ENCODE measurements at regions not wholly inside any gene's neighbourhood (a gene's known extent, or its start where the extent isn't known, plus 50 kb on each side); places are given as distances from the start of the nearest gene placed in this dataset.

DNA sequence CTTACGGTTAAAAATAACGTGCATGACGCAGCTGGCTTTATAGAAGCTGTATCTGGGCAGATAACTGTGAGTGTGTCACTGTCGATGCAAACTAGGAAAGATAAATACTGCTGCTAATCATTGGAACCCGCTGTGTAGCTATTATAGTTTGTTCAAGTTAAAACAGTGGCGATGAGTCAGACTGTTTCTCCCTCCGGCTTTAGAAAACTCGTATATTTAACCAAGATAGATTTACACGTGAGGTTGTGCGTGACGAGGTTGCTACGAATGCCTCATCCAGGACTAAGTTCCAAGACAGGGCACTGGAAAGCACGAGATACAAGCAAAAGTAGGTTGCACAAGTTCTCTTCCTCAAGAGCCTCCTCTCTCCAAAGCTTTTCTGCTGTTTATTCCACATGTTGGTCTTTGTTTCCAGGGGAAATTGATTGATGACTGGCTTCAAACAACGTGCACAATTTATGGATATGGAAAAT lies 270.7 kb downstream of the FBXW7 start (continued):
- TF ChIP-seq ZNF692 (tag by site-specific recombination; IDR thresholded peaks at IDR 0.05) = 0 out of 2 replicates have a peak, but pooled peaks have one; percentile 33
- peak; percentile 73; the same call in 1 of the 2 replicates for TF ChIP-seq ZFP3 (tag by site-specific recombination; IDR thresholded peaks at IDR 0.05; ENCODE audit: low read depth)
- peak; percentile 44; the same call in 1 of the 2 replicates for TF ChIP-seq ZNF2 (tag by site-specific recombination; IDR thresholded peaks at IDR 0.05)
- TF ChIP-seq ZNF18 (tag by site-specific recombination; IDR thresholded peaks at IDR 0.05) = no peak
- no peak for TF ChIP-seq ZFP41 (tag by site-specific recombination; IDR thresholded peaks at IDR 0.05; ENCODE audit: borderline replicate concordance)
- no peak for TF ChIP-seq ZNF157 (tag by site-specific recombination; IDR thresholded peaks at IDR 0.05)
- TF ChIP-seq WT1 (tag by site-specific recombination; IDR thresholded peaks at IDR 0.05) = peak; percentile 49
- no peak for TF ChIP-seq ZNF23 (tag by site-specific recombination; IDR thresholded peaks at IDR 0.05; ENCODE audit: borderline replicate concordance)
- peak; percentile 42; the same call in 1 of the 2 replicates for TF ChIP-seq ZNF394 (tag by site-specific recombination; IDR thresholded peaks at IDR 0.05; ENCODE audit: borderline replicate concordance)
- TF ChIP-seq ZNF530 (tag by site-specific recombination; IDR thresholded peaks at IDR 0.05; ENCODE audit: low read depth) = no peak
- no peak for TF ChIP-seq ZSCAN18 (tag by site-specific recombination; IDR thresholded peaks at IDR 0.05)
- TF ChIP-seq PRDM1 (tag by site-specific recombination; IDR thresholded peaks at IDR 0.05) = no peak

DNA sequence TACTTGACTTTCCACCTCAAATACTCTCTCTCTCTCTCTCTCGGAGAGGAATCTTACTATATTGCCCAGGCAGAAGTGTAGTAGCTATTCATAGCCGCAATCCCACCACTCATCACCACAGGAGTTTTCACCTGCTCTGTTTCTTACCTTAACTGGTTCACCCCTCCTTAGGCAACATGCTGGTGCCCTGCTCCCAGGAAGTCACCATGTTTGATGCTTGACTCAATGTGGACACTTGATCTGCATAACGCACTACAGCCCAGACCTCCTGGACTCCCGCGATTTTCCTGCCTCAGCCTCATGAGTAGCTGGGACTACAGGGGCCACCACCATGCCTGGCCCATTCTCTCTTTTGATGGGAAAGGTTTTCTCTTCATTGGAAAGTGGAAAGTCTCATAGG lies 271.8 kb downstream of the FBXW7 start:
- H3K4me1 ChIP-seq (ENCODE audit: control insufficient read depth, insufficient read depth, low read length) = peaks cover 4% of the 10 kb centered on the region; the same call in 1 of the 2 replicates
- H3K9me3 ChIP-seq (ENCODE audit: control insufficient read depth, insufficient read depth, low read depth, low read length) = no peaks in the 10 kb centered on the region
- no peak overlapping the region for H3K27ac ChIP-seq (ENCODE audit: extremely low read depth, low read depth, low read length)
- TF ChIP-seq, protein P1, sequence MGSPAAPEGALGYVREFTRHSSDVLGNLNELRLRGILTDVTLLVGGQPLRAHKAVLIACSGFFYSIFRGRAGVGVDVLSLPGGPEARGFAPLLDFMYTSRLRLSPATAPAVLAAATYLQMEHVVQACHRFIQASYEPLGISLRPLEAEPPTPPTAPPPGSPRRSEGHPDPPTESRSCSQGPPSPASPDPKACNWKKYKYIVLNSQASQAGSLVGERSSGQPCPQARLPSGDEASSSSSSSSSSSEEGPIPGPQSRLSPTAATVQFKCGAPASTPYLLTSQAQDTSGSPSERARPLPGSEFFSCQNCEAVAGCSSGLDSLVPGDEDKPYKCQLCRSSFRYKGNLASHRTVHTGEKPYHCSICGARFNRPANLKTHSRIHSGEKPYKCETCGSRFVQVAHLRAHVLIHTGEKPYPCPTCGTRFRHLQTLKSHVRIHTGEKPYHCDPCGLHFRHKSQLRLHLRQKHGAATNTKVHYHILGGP (tag by site-specific recombination; IDR thresholded peaks at IDR 0.05) = no peak
- TF ChIP-seq ZFHX2 (tag by site-specific recombination; conservative IDR thresholded peaks at IDR 0.05) = no peak
- TF ChIP-seq ZNF473 (tag by site-specific recombination; IDR thresholded peaks at IDR 0.05) = no peak
- no peak for TF ChIP-seq ZNF121 (tag by site-specific recombination; IDR thresholded peaks at IDR 0.05)
- TF ChIP-seq KLF8 (tag by site-specific recombination; IDR thresholded peaks at IDR 0.05) = no peak
- TF ChIP-seq SP3 (tag by site-specific recombination; IDR thresholded peaks at IDR 0.05) = no peak
- TF ChIP-seq, protein P2, sequence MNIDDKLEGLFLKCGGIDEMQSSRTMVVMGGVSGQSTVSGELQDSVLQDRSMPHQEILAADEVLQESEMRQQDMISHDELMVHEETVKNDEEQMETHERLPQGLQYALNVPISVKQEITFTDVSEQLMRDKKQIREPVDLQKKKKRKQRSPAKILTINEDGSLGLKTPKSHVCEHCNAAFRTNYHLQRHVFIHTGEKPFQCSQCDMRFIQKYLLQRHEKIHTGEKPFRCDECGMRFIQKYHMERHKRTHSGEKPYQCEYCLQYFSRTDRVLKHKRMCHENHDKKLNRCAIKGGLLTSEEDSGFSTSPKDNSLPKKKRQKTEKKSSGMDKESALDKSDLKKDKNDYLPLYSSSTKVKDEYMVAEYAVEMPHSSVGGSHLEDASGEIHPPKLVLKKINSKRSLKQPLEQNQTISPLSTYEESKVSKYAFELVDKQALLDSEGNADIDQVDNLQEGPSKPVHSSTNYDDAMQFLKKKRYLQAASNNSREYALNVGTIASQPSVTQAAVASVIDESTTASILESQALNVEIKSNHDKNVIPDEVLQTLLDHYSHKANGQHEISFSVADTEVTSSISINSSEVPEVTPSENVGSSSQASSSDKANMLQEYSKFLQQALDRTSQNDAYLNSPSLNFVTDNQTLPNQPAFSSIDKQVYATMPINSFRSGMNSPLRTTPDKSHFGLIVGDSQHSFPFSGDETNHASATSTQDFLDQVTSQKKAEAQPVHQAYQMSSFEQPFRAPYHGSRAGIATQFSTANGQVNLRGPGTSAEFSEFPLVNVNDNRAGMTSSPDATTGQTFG (tag by site-specific recombination; IDR thresholded peaks at IDR 0.05; ENCODE audit: borderline replicate concordance) = no peak
- no peak for TF ChIP-seq ZNF560 (tag by site-specific recombination; IDR thresholded peaks at IDR 0.05; ENCODE audit: borderline replicate concordance)
- TF ChIP-seq ZNF707 (tag by site-specific recombination; IDR thresholded peaks at IDR 0.05) = no peak
- TF ChIP-seq ZNF792 (tag by site-specific recombination; IDR thresholded peaks at IDR 0.05) = no peak
- no peak for TF ChIP-seq ZNF596 (tag by site-specific recombination; IDR thresholded peaks at IDR 0.05)
- no peak for TF ChIP-seq ZNF366 (tag by site-specific recombination; conservative IDR thresholded peaks at IDR 0.05)
- TF ChIP-seq, protein P3, sequence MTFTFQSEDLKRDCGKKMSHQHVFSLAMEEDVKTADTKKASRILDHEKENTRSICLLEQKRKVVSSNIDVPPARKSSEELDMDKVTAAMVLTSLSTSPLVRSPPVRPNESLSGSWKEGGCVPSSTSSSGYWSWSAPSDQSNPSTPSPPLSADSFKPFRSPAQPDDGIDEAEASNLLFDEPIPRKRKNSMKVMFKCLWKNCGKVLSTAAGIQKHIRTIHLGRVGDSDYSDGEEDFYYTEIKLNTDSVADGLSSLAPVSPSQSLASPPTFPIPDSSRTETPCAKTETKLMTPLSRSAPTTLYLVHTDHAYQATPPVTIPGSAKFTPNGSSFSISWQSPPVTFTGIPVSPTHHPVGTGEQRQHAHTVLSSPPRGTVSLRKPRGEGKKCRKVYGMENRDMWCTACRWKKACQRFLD (tag by site-specific recombination; IDR thresholded peaks at IDR 0.05) = no peak
- TF ChIP-seq ZNF768 (tag by site-specific recombination; IDR thresholded peaks at IDR 0.05) = no peak
- ChIA-PET CTCF (interaction anchor here (0.5 kb wide), 1 partner anchor 68 kb away, joined by 3 read pairs; no protein-coding TSS in a partner anchor), POLR2A (no interaction called here)
- H3K36me3 ChIP-seq (ENCODE audit: control insufficient read depth in 2 of 2, insufficient read depth in 1 of 2, low read length in 2 of 2) = no peaks in the 10 kb centered on the region
- H3K4me3 ChIP-seq (ENCODE audit: low read depth, low read length) = no peak overlapping the region
